Loucy (cell line): ENCODE measurements at regions not wholly inside any gene's neighbourhood (a gene's known extent, or its start where the extent isn't known, plus 50 kb on each side); places are given as distances from the start of the nearest gene placed in this dataset.

Source experiments
- CTCF ChIP-seq: fragments of 200-600 bp; sonication (generic); conservative IDR thresholded peaks from 2 replicates; pipeline ENCODE4 v1.5.1; 2014; ENCODE audit warnings: mild to moderate bottlenecking, antibody characterized with exemption, low read length
- EZH2phosphoT487 ChIP-seq: fragments of 200-600 bp; IDR thresholded peaks from 2 replicates; pipeline ENCODE4 v1.6.1; 2018; ENCODE audit warnings: antibody characterized with exemption, mild to moderate bottlenecking, moderate library complexity, borderline replicate concordance

GRCh38 chr6:112743323-112743722, 396.2 kb downstream of the RFPL4B start:
- TF ChIP-seq CTCF (no peak), EZH2phosphoT487 (no peak)
